Fibroblast of lung (primary cell): ENCODE measurements at regions not wholly inside any gene's neighbourhood (a gene's known extent, or its start where the extent isn't known, plus 50 kb on each side); places are given as distances from the start of the nearest gene placed in this dataset.

Source experiments
- DNase-seq, 2 donors: peaks; one replicate each; pipeline versions ENCODE4 v3.0.0 to v3.0.0-alpha.2; 2010; ENCODE audit warnings: low read depth in 2 of 2
- H2AFZ ChIP-seq: 2 replicates; pipeline ENCODE4 v1.5.1; 2012; ENCODE audit warnings: low read length, control low read depth, inconsistent platforms
- H3K27ac ChIP-seq: 2 replicates; pipeline ENCODE4 v1.5.1; 2011; ENCODE audit warnings: low read length, control low read depth; ENCODE audit not compliant: insufficient read depth
- H3K27me3 ChIP-seq: 2 replicates; pipeline ENCODE4 v1.5.1; 2011; ENCODE audit warnings: mild to moderate bottlenecking, low read length; ENCODE audit not compliant: control insufficient read depth, insufficient read depth
- H3K36me3 ChIP-seq: 2 replicates; pipeline ENCODE4 v1.5.1; 2011; ENCODE audit warnings: low read length; ENCODE audit not compliant: control insufficient read depth, insufficient read depth
- H3K4me1 ChIP-seq: 2 replicates; pipeline ENCODE4 v1.5.1; 2011; ENCODE audit warnings: low read length; ENCODE audit not compliant: control insufficient read depth, insufficient read depth; ENCODE audit errors: extremely low read depth
- H3K4me2 ChIP-seq: 2 replicates; pipeline ENCODE4 v1.5.1; 2011; ENCODE audit warnings: low read length, control low read depth; ENCODE audit not compliant: insufficient read depth; ENCODE audit errors: extremely low read depth
- H3K4me3 ChIP-seq, 4 experiments: fragments of 200-600 bp in 1 of 4; sonication (generic) in 1 of 4; replicated peaks in 1 of 4; 2 replicates each; pipeline ENCODE4 v1.5.1; 2011 to 2016; ENCODE audit warnings: low read length in 4 of 4, low read depth in 3 of 4, mild to moderate bottlenecking in 3 of 4, control low read depth in 2 of 4, inconsistent platforms in 1 of 4, mixed read lengths in 1 of 4; ENCODE audit not compliant: insufficient read depth in 1 of 4; ENCODE audit errors: control extremely low read depth in 1 of 4
- H3K79me2 ChIP-seq: 2 replicates; pipeline ENCODE4 v1.5.1; 2012; ENCODE audit warnings: mild to moderate bottlenecking, low read length, inconsistent platforms; ENCODE audit not compliant: control insufficient read depth, insufficient read depth
- H3K9ac ChIP-seq: 2 replicates; pipeline ENCODE4 v1.5.1; 2011; ENCODE audit warnings: mild to moderate bottlenecking, low read length, control low read depth; ENCODE audit not compliant: insufficient read depth
- H3K9me3 ChIP-seq: 2 replicates; pipeline ENCODE4 v1.5.1; 2012; ENCODE audit warnings: low read depth, low read length; ENCODE audit not compliant: control insufficient read depth, insufficient read depth
- H4K20me1 ChIP-seq: 2 replicates; pipeline ENCODE4 v1.5.1; 2011; ENCODE audit warnings: low read length; ENCODE audit not compliant: control insufficient read depth, insufficient read depth; ENCODE audit errors: extremely low read depth
- EZH2 ChIP-seq: IDR thresholded peaks from 2 replicates; pipeline ENCODE4 v1.5.1; 2012; ENCODE audit warnings: low read length, control low read depth, mild to moderate bottlenecking; ENCODE audit errors: missing control alignments
- TF ChIP-seq, protein P1 (sequence below), 2 donors: IDR thresholded peaks in 1 of 2; conservative IDR thresholded peaks in 1 of 2; 1 replicate in 1 of 2; 2 replicates in 1 of 2; pipeline ENCODE4 v1.5.1; 2011 to 2012; ENCODE audit warnings: low read length in 2 of 2, control low read depth in 1 of 2, inconsistent platforms in 1 of 2, low read depth in 1 of 2, mild to moderate bottlenecking in 1 of 2

GRCh38 chr5:121221483-121221882 lies 630.2 kb upstream of the FTMT start:
- H4K20me1 ChIP-seq = no peaks in the 10 kb centered on the region
- no peak overlapping the region for H2AFZ ChIP-seq
- no peaks in the 10 kb centered on the region for H3K9me3 ChIP-seq
- no peaks in the 10 kb centered on the region for H3K79me2 ChIP-seq
- H3K27me3 ChIP-seq = no peaks in the 10 kb centered on the region
- DNase-seq = no peak
- TF ChIP-seq EZH2 = no peak
- no peak overlapping the region for H3K27ac ChIP-seq
- no peak overlapping the region for H3K4me2 ChIP-seq
- no peak overlapping the region for H3K4me3 ChIP-seq
- no peaks in the 10 kb centered on the region for H3K4me1 ChIP-seq
- H3K9ac ChIP-seq = no peak overlapping the region
- H3K36me3 ChIP-seq = no peaks in the 10 kb centered on the region

DNA sequence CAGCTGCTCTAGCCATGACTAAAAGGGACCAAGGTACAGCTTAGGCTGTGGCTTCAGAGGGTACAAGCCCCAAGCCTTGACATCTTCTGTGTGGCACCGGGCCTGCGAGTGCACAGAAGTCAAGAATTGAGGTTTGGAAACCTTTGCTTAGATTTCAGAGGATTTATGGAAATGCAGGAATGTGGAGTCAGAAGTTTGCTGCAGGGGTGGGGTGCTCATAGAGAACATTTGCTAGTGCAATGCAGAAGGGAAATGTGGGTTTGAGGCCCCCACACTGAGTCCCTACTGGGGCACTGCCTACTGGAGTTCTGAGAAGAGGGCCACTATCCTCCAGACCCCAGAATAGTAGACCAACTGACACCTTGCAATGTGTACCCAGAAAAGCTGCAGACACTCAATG lies 624.9 kb upstream of the FTMT start:
- no peaks in the 10 kb centered on the region for H3K79me2 ChIP-seq
- no peak for DNase-seq
- no peak overlapping the region for H3K9ac ChIP-seq
- no peaks in the 10 kb centered on the region for H3K27me3 ChIP-seq
- no peak overlapping the region for H3K4me2 ChIP-seq
- H3K9me3 ChIP-seq = no peaks in the 10 kb centered on the region
- H3K36me3 ChIP-seq = no peaks in the 10 kb centered on the region
- H3K4me3 ChIP-seq = no peak overlapping the region
- no peak for TF ChIP-seq EZH2
- TF ChIP-seq, protein P1, sequence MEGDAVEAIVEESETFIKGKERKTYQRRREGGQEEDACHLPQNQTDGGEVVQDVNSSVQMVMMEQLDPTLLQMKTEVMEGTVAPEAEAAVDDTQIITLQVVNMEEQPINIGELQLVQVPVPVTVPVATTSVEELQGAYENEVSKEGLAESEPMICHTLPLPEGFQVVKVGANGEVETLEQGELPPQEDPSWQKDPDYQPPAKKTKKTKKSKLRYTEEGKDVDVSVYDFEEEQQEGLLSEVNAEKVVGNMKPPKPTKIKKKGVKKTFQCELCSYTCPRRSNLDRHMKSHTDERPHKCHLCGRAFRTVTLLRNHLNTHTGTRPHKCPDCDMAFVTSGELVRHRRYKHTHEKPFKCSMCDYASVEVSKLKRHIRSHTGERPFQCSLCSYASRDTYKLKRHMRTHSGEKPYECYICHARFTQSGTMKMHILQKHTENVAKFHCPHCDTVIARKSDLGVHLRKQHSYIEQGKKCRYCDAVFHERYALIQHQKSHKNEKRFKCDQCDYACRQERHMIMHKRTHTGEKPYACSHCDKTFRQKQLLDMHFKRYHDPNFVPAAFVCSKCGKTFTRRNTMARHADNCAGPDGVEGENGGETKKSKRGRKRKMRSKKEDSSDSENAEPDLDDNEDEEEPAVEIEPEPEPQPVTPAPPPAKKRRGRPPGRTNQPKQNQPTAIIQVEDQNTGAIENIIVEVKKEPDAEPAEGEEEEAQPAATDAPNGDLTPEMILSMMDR (conservative IDR thresholded peaks at IDR 0.05 in 1 of 2, IDR thresholded peaks at IDR 0.05 in 1 of 2; ENCODE audit: low read depth in 1 of 2, low read length in 2 of 2) = no peak
- H3K4me1 ChIP-seq = no peaks in the 10 kb centered on the region
- no peak overlapping the region for H2AFZ ChIP-seq
- H4K20me1 ChIP-seq = no peaks in the 10 kb centered on the region
- H3K27ac ChIP-seq = no peak overlapping the region

DNA sequence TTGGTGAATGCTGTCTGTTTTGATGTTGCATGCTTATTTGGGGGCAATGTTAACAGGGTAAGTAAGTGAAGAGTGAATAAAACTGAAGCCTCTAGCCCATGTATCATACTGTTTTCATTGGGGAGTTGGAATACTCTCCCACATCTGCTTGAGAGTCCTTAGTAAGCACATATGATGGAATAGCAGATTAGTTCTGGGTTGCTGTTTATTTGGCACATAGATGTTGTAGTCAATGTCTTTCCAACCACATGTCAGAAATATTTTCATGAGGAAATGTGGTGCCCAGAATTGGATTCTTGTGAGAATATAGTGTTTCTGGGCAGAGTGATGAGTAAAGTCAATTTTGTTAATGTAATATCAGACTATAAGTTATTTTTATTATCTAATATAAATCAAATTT lies 611.7 kb upstream of the FTMT start:
- no peaks in the 10 kb centered on the region for H3K36me3 ChIP-seq
- no peak overlapping the region for H3K27ac ChIP-seq
- DNase-seq = no peak
- H3K4me2 ChIP-seq = no peak overlapping the region
- no peak overlapping the region for H3K4me3 ChIP-seq
- H3K9me3 ChIP-seq = no peaks in the 10 kb centered on the region
- H3K27me3 ChIP-seq = no peaks in the 10 kb centered on the region
- no peak overlapping the region for H3K9ac ChIP-seq
- no peaks in the 10 kb centered on the region for H3K79me2 ChIP-seq
- H4K20me1 ChIP-seq = no peaks in the 10 kb centered on the region
- no peaks in the 10 kb centered on the region for H3K4me1 ChIP-seq
- TF ChIP-seq, protein P1 (conservative IDR thresholded peaks at IDR 0.05 in 1 of 2, IDR thresholded peaks at IDR 0.05 in 1 of 2; ENCODE audit: low read depth in 1 of 2, low read length in 2 of 2) = no peak
- no peak for TF ChIP-seq EZH2
- no peak overlapping the region for H2AFZ ChIP-seq

DNA sequence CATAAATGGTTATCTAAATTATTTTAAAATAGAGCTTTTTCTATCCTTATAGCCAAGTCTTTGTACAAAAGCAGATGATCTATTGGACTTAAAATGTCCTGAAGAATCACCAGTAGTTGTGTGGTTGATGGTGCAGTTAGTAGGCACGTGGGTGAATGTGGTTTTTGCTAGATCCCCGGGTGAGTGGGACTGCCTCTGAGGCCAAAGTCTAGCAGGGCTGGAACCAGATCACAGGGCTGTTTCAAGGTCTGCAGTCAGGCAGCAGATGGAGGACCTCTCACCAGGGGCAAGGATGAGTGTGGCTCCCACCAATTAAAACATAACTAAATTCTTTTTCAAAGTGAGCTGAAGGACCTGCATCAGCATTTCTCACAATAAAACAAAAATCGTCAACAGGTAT lies 604.7 kb upstream of the FTMT start:
- no peaks in the 10 kb centered on the region for H3K4me1 ChIP-seq
- H3K9ac ChIP-seq = no peak overlapping the region
- H3K27ac ChIP-seq = no peak overlapping the region
- H3K79me2 ChIP-seq = no peaks in the 10 kb centered on the region
- H3K27me3 ChIP-seq = no peaks in the 10 kb centered on the region
- no peak overlapping the region for H2AFZ ChIP-seq
- no peaks in the 10 kb centered on the region for H3K9me3 ChIP-seq
- no peak overlapping the region for H3K4me2 ChIP-seq
- no peaks in the 10 kb centered on the region for H3K36me3 ChIP-seq
- DNase-seq = no peak
- no peaks in the 10 kb centered on the region for H4K20me1 ChIP-seq
- no peak overlapping the region for H3K4me3 ChIP-seq
- no peak for TF ChIP-seq EZH2
- TF ChIP-seq, protein P1 (conservative IDR thresholded peaks at IDR 0.05 in 1 of 2, IDR thresholded peaks at IDR 0.05 in 1 of 2; ENCODE audit: low read depth in 1 of 2, low read length in 2 of 2) = no peak
